Astrocyte (in vitro differentiated cells and primary cell): ENCODE measurements at regions not wholly inside any gene's neighbourhood (a gene's known extent, or its start where the extent isn't known, plus 50 kb on each side); places are given as distances from the start of the nearest gene placed in this dataset.

Experiments
- DNase-seq: peaks from one replicate; pipeline ENCODE4 v3.0.0-alpha.2; 2010; ENCODE audit warnings: low read depth
- FAIRE-seq: peaks from 2 replicates; lab custom pipeline; 2011; peaks lifted over from hg19 to GRCh38; lab: Jason Lieb, UNC
- H2AFZ ChIP-seq: 2 replicates; pipeline ENCODE4 v1.6.0; 2012; ENCODE audit warnings: low read depth, low read length, inconsistent platforms
- H3K27ac ChIP-seq: 2 replicates; pipeline ENCODE4 v1.5.1; 2011; ENCODE audit warnings: low read depth, low read length, inconsistent platforms
- H3K27me3 ChIP-seq: 2 replicates; pipeline ENCODE4 v1.6.0; 2011; ENCODE audit warnings: low read length, inconsistent platforms; ENCODE audit not compliant: insufficient read depth
- H3K36me3 ChIP-seq: 2 replicates; pipeline ENCODE4 v1.5.1; 2011; ENCODE audit warnings: low read length, inconsistent platforms; ENCODE audit not compliant: insufficient read depth
- H3K4me1 ChIP-seq: 2 replicates; pipeline ENCODE4 v1.5.1; 2011; ENCODE audit warnings: low read length, inconsistent platforms; ENCODE audit not compliant: insufficient read depth
- H3K4me2 ChIP-seq: 2 replicates; pipeline ENCODE4 v1.6.0; 2012; ENCODE audit warnings: low read length, inconsistent platforms
- H3K4me3 ChIP-seq: 2 replicates; pipeline ENCODE4 v1.5.1; 2011; ENCODE audit warnings: low read depth, mild to moderate bottlenecking, low read length, inconsistent platforms; ENCODE audit not compliant: insufficient read depth
- H3K79me2 ChIP-seq: 2 replicates; pipeline ENCODE4 v1.6.0; 2012; ENCODE audit warnings: mild to moderate bottlenecking, low read length, inconsistent platforms; ENCODE audit not compliant: insufficient read depth
- H3K9ac ChIP-seq: 2 replicates; pipeline ENCODE4 v1.6.0; 2012; ENCODE audit warnings: mild to moderate bottlenecking, low read length, inconsistent platforms
- H3K9me3 ChIP-seq: 2 replicates; pipeline ENCODE4 v1.5.1; 2012; ENCODE audit warnings: low read depth, mild to moderate bottlenecking, low read length, inconsistent platforms; ENCODE audit not compliant: insufficient read depth
- H4K20me1 ChIP-seq: 2 replicates; pipeline ENCODE4 v1.6.0; 2012; ENCODE audit warnings: low read length, inconsistent platforms; ENCODE audit not compliant: insufficient read depth
- H3K27ac Mint-ChIP-seq: one replicate; pipeline ENCODE4 v1.8.0; 2021; ENCODE audit warnings: mild to moderate bottlenecking, mixed read lengths; ENCODE audit not compliant: unreplicated experiment
- H3K27me3 Mint-ChIP-seq: one replicate; pipeline ENCODE4 v1.8.0; 2021; ENCODE audit warnings: low read depth, mixed read lengths; ENCODE audit not compliant: unreplicated experiment
- H3K36me3 Mint-ChIP-seq: one replicate; pipeline ENCODE4 v1.8.0; 2021; ENCODE audit warnings: low read depth, mixed read lengths; ENCODE audit not compliant: unreplicated experiment
- H3K4me1 Mint-ChIP-seq: one replicate; pipeline ENCODE4 v1.8.0; 2021; ENCODE audit warnings: low read depth, mixed read lengths; ENCODE audit not compliant: unreplicated experiment
- H3K4me3 Mint-ChIP-seq: one replicate; pipeline ENCODE4 v1.8.0; 2021; ENCODE audit warnings: mild to moderate bottlenecking, moderate library complexity, mixed read lengths; ENCODE audit not compliant: unreplicated experiment
- H3K9me3 Mint-ChIP-seq: one replicate; pipeline ENCODE4 v1.8.0; 2021; ENCODE audit warnings: mild to moderate bottlenecking, mixed read lengths; ENCODE audit not compliant: unreplicated experiment
- CTCF ChIP-seq: IDR thresholded peaks from 2 replicates; pipeline ENCODE4 v1.5.1; 2011; ENCODE audit warnings: low read depth, mild to moderate bottlenecking, inconsistent platforms, low read length, moderate library complexity; ENCODE audit not compliant: insufficient read depth
- EZH2 ChIP-seq: IDR thresholded peaks from 2 replicates; pipeline ENCODE4 v1.6.1; 2012; ENCODE audit warnings: mild to moderate bottlenecking, low read length, inconsistent platforms; ENCODE audit not compliant: insufficient read depth

- peak overlapping the region; percentile 90 for H3K27ac ChIP-seq
Measured at GRCh38 chr10:110410329-110411046, 87.2 kb upstream of the DUSP5 start.

DNA sequence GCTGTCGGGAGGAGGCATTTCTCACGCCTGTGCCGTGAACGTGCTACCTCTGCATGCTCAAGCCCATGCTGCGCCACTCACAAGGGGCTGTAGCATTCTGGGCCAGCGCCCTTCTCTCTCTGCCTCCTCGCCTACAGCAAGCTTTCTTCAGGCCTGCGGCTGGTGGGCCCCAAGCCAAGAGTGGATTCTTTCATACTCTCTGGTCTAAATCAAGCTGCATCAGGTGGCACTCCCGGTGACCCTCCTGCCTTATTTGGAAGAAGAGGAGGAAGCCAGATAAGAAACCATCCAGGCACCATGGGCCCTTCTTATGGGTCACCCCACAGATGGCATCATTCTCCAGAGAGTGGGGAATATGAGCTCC lies 86.7 kb upstream of the DUSP5 start:
- H3K9ac ChIP-seq, result peak overlapping the region; percentile 71
- TF ChIP-seq EZH2 (no peak), CTCF (no peak)
- peak overlapping the region; percentile 90 for H3K27ac ChIP-seq
- peaks cover 55% of the 10 kb centered on the region for H3K4me1 Mint-ChIP-seq
- H3K4me3 ChIP-seq, result no peak overlapping the region
- H3K27ac Mint-ChIP-seq, result peak overlapping the region; percentile 98
- H3K4me3 Mint-ChIP-seq, result no peak overlapping the region
- no peaks in the 10 kb centered on the region for H3K27me3 ChIP-seq
- peak overlapping the region; percentile 16 for H2AFZ ChIP-seq
- H3K4me2 ChIP-seq, result peak overlapping the region; percentile 65
- peaks cover 1% of the 10 kb centered on the region for H3K9me3 Mint-ChIP-seq
- H3K36me3 ChIP-seq, result no peaks in the 10 kb centered on the region
- no peaks in the 10 kb centered on the region for H3K9me3 ChIP-seq
- peak; percentile 82 for DNase-seq
- H3K79me2 ChIP-seq, result no peaks in the 10 kb centered on the region
- no peaks in the 10 kb centered on the region for H4K20me1 ChIP-seq
- peaks cover 1% of the 10 kb centered on the region for H3K36me3 Mint-ChIP-seq
- FAIRE-seq, result no peak
- H3K4me1 ChIP-seq, result peaks cover 50% of the 10 kb centered on the region
- peaks cover 3% of the 10 kb centered on the region for H3K27me3 Mint-ChIP-seq

More at GRCh38 chr10:110410329-110411046, 87.2 kb upstream of the DUSP5 start:
- H3K27ac Mint-ChIP-seq, result peak overlapping the region; percentile 98
- peak overlapping the region; percentile 71 for H3K9ac ChIP-seq
- no peaks in the 10 kb centered on the region for H3K79me2 ChIP-seq
- H3K9me3 ChIP-seq, result no peaks in the 10 kb centered on the region
- no peaks in the 10 kb centered on the region for H4K20me1 ChIP-seq
- peaks cover 55% of the 10 kb centered on the region for H3K4me1 Mint-ChIP-seq
- no peak overlapping the region for H3K4me3 Mint-ChIP-seq
- peaks cover 1% of the 10 kb centered on the region for H3K36me3 Mint-ChIP-seq
- no peaks in the 10 kb centered on the region for H3K27me3 ChIP-seq
- H3K4me3 ChIP-seq, result no peak overlapping the region
- DNase-seq, result peak; percentile 98
- TF ChIP-seq EZH2 (no peak), CTCF (no peak)
- H2AFZ ChIP-seq, result peak overlapping the region; percentile 35
- H3K4me2 ChIP-seq, result peak overlapping the region; percentile 65
- FAIRE-seq, result peak; percentile 71
- no peaks in the 10 kb centered on the region for H3K36me3 ChIP-seq
- H3K9me3 Mint-ChIP-seq, result peaks cover 1% of the 10 kb centered on the region
- peaks cover 50% of the 10 kb centered on the region for H3K4me1 ChIP-seq
- H3K27me3 Mint-ChIP-seq, result peaks cover 3% of the 10 kb centered on the region
